HG02885 (cell line): ENCODE measurements at regions not wholly inside any gene's neighbourhood (a gene's known extent, or its start where the extent isn't known, plus 50 kb on each side); places are given as distances from the start of the nearest gene placed in this dataset.
"Not testable (repeated sequence)": the region's sequence is repeated elsewhere in the genome, so short reads cannot be mapped to it uniquely, and the experiment has no call there.

Experiments used
- ATAC-seq: cut with Tn5 transposase; IDR thresholded peaks from one replicate; pipeline ENCODE4 v1.9.1; 2021; ENCODE audit warnings: mild to moderate bottlenecking; ENCODE audit not compliant: unreplicated experiment, poor library complexity

GRCh38 chr2:16235747-16236146 is 295.4 kb downstream of the MYCN start:
- ATAC-seq: no peak

DNA sequence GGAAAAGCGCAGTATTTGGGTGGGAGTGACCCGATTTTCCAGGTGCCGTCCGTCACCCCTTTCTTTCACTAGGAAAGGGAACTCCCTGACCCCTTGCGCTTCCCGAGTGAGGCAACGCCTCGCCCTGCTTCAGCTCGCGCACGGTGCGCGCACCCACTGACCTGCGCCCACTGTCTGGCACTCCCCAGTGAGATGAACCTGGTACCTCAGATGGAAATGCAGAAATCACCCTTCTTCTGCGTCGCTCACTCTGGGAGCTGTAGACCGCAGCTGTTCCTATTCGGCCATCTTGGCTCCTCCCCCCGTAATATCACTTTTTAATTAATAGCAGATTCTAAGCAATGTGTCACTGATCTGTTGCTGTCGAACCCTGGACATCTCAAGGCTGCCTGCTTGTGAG is 294.9 kb downstream of the MYCN start:
- not testable (repeated sequence) for ATAC-seq

DNA sequence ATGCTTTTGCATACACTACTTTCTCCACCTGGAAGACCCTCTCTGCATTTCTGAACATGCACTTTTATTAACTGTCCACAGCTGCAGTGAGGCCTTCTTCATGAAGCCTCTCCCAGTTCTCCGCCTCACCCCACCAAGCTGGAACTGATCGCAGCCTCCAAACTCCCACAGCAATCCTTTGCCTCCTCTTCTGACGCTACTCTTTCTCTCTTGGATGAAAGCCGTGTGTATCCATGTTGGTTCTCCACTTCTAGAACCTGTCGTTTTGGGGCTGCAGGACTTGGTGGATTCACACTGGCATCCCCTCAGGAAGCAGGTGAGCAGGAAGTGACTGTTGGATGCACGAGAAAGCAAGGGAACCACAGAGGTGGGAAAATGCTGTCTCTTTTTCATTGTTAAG is 288.6 kb downstream of the MYCN start:
- no peak for ATAC-seq

DNA sequence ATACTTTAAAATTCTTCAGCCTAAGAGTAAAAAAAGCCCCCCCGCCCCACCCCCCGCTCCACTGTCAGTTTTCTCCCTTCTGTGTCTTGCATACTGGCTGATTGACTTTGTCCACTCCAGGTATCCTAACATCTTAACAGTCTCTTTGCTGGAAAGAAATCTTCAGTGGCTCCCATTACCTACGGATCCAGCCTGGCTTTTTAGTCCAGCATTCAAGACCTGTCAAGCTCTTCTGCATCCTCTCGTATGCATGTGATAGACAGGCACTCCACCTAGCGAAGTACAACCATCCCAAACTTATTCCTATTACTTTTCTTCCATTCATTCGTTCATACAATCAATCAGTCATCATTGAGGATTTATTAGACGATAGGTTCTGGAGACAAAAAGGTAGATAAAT is 288.1 kb downstream of the MYCN start:
- no peak for ATAC-seq

- no peak for ATAC-seq
These were observed 287.6 kb downstream of the MYCN start for GRCh38 chr2:16227811-16228462.

GRCh38 chr2:16226943-16227664 is 286.8 kb downstream of the MYCN start:
- no peak for ATAC-seq

GRCh38 chr2:16226381-16226780 is 286.0 kb downstream of the MYCN start:
- no peak for ATAC-seq

- no peak for ATAC-seq
These were observed 285.2 kb downstream of the MYCN start for GRCh38 chr2:16225545-16225944.

GRCh38 chr2:16225071-16225470 is 284.7 kb downstream of the MYCN start:
- no peak for ATAC-seq

- ATAC-seq: no peak
These were observed 284.1 kb downstream of the MYCN start for GRCh38 chr2:16224298-16225045.

DNA sequence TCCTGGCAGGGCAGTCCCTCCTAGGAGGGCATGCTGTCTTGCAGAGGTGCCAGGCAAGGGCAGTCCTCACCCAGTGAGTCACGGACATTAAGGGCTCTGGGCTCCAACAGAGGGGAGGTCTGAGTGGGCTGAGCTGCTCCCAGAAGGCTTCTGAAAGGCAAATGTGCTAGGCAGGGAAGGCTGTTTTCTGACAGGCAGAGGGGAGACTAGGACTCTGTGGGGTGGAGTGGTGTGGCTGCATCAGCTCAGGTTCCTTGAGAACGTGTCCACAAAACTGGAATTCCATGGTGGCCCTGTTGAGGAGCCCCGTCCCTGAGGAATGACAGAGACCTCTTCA is 283.5 kb downstream of the MYCN start:
- no peak for ATAC-seq

DNA sequence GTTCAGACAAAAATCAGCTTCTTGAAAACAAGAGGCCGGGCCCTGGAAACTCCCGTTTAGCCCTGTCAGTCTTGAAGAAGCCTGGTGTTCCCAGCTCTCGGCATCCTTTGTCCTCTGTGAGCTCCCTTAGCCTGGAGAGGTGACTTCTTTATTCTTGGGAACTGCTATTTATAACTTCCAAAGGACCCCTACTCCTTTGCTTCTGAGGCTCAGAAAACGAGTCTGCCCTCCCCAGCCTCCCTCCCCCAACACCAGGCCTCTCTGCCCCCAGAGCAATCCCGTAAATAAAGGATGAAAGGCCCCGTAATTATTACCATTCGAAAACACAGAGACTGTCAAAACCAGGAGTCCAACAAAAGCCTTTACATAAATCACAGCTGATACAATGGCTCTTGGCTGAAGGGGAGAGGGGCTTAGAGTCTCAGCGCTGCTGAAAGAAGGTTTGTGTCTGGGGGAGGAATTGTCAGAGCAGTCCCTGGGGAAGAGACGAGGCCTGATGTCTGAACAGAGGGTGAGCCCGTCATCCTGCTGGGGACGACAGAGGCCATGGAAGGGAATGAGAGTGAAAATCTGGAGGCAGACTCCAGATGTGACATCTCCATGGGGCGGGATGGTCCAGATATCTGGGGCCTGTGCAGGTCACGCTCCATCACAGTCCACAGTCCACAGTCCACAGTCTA is 283.0 kb downstream of the MYCN start:
- no peak for ATAC-seq

- ATAC-seq: no peak
These were observed 282.0 kb downstream of the MYCN start for GRCh38 chr2:16222326-16222725.

DNA sequence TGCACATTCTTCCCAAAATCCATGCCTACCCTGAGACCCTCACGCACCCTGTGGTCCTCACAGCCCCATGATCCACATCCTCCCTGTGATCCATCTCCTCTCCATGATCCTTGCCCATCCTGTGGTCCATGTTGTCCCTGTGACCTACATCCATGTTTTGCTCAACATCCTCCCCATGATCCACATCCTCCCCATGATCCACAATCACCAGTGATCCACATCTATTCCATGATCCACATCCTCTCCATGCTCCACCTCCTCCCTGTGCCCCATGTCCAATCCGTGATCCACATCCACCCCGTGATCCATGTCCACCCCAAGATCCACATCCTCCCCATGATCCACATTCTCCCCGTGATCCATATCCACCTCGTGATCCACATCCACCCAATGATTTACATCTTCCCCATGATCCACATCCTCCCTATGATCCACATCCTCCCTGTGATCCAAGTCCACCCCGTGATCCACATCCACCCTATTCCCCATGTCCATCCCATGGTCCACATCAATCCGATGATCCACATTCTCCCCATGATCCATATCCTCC is 281.2 kb downstream of the MYCN start:
- ATAC-seq: no peak

DNA sequence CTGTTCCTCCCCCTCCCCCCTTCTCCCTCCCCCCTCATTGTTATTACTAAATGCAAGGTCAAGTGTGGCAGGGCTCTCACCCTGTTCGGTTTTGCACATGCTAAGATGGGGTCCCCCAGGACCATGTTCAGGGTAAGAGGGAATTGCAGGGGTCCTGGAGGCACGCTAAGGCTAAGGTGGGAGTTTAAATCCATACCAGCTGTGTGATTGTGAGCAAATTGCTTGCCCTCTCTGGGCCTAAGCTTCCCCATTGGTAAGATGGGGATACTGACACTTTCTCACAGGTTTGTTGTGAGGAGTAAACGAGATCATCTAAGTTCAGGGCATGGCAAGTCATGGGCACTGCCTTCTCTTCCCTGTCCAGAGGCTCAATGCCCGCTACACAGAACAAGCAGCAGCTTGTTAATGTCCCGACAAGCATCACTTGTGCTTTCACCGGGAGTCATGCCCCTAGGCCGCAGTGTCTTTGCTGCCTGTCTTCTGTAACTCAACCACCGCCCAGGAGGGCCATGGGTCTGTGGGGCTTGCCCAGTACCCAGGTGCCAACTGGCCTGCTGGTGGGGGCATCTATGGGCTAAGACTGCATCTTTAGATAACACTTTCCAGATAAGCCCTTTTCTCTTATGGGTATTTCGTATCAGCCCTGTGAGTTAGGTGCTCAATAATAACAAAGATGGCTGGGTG is 279.1 kb downstream of the MYCN start:
- ATAC-seq: no peak

- no peak for ATAC-seq
These were observed 278.3 kb downstream of the MYCN start for GRCh38 chr2:16218625-16219024.

DNA sequence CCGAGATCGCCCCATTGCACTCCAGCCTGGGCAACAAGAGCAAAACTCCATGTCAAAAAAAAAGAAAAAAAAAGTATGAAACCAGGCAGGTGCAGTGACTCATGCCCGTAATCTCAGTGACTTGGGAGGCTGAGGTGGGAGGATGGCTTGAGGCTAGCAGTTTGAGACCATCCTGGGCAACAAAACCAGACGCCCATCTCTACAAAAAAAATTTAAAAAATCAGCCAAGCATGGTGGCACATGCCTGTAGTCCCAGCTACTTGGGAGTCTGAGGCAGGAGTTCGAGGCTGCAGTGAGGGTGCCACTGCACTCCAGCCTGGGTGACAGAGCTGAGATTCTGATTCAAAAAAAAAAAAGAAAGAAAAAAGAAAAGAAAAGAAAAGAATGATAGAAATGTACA is 277.8 kb downstream of the MYCN start:
- no peak for ATAC-seq

DNA sequence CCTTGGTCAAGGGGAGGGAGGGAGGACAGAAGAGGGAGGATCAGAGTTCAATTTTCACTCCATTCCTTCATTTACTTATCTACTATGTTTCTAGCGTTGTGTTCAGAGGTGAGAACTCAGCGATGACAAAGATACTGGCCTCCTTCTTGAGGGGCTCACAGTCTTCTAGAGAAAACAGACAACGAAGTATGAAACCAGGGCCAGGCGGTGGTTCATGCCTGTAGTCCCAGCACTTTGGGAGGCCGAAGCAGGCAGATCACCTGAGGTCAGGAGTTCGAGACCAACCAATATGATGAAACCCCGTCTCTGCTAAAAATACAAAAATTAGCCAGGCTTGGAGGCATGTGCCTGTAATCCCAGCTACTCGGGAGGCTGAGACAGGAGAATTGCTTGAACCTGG is 277.4 kb downstream of the MYCN start:
- not testable (repeated sequence) for ATAC-seq

- no peak for ATAC-seq
These were observed 276.9 kb downstream of the MYCN start for GRCh38 chr2:16217291-16217690.

GRCh38 chr2:16216558-16216945 is 276.2 kb downstream of the MYCN start:
- ATAC-seq: no peak
